IPS DF 19.7 (cell line): ENCODE measurements at regions not wholly inside any gene's neighbourhood (a gene's known extent, or its start where the extent isn't known, plus 50 kb on each side); places are given as distances from the start of the nearest gene placed in this dataset.
A peak's percentile ranks its signal among the peaks of the same experiment; 100 is the strongest.
"Not testable (repeated sequence)": the region's sequence is repeated elsewhere in the genome, so short reads cannot be mapped to it uniquely, and the experiment has no call there.

Experiments used
- DNase-seq: peaks from one replicate; pipeline ENCODE4 v3.0.0-alpha.2; 2013; ENCODE audit warnings: low read depth, low spot score

GRCh38 chr9:115799734-115800133 lies 353.9 kb upstream of the PAPPA start:
- DNase-seq, result no peak

GRCh38 chr9:115804206-115804605 lies 349.4 kb upstream of the PAPPA start:
- DNase-seq, result no peak

- DNase-seq, result no peak
Measured at GRCh38 chr9:115808108-115808507, 345.5 kb upstream of the PAPPA start.

GRCh38 chr9:115808695-115809094 lies 344.9 kb upstream of the PAPPA start:
- DNase-seq, result no peak

GRCh38 chr9:115810166-115810565 lies 343.4 kb upstream of the PAPPA start:
- no peak for DNase-seq

- DNase-seq, result no peak
Measured at GRCh38 chr9:115814081-115814480, 339.5 kb upstream of the PAPPA start.

GRCh38 chr9:115815786-115816185 lies 337.8 kb upstream of the PAPPA start:
- DNase-seq, result no peak

GRCh38 chr9:115818651-115819050 lies 334.9 kb upstream of the PAPPA start:
- not testable (repeated sequence) for DNase-seq

- DNase-seq, result no peak
Measured at GRCh38 chr9:115832031-115832430, 321.6 kb upstream of the PAPPA start.

- no peak for DNase-seq
Measured at GRCh38 chr9:115837618-115838017, 316.0 kb upstream of the PAPPA start.

GRCh38 chr9:115838417-115838816 lies 315.2 kb upstream of the PAPPA start:
- DNase-seq, result peak; percentile 23

- not testable (repeated sequence) for DNase-seq
Measured at GRCh38 chr9:115844433-115844832, 309.2 kb upstream of the PAPPA start.

GRCh38 chr9:115845648-115846312 lies 307.8 kb upstream of the PAPPA start:
- DNase-seq, result no peak

GRCh38 chr9:115847216-115847615 lies 306.4 kb upstream of the PAPPA start:
- DNase-seq, result no peak

GRCh38 chr9:115849679-115850412 lies 303.7 kb upstream of the PAPPA start:
- DNase-seq, result no peak

GRCh38 chr9:115850548-115851304 lies 302.9 kb upstream of the PAPPA start:
- no peak for DNase-seq

- peak; percentile 42 for DNase-seq
Measured at GRCh38 chr9:115855458-115856133, 298.0 kb upstream of the PAPPA start.

GRCh38 chr9:115858421-115858820 lies 295.2 kb upstream of the PAPPA start:
- not testable (repeated sequence) for DNase-seq

GRCh38 chr9:115862021-115862420 lies 291.6 kb upstream of the PAPPA start:
- DNase-seq, result no peak

- DNase-seq, result no peak
Measured at GRCh38 chr9:115864581-115864980, 289.0 kb upstream of the PAPPA start.

- no peak for DNase-seq
Measured at GRCh38 chr9:115867326-115867725, 286.3 kb upstream of the PAPPA start.

GRCh38 chr9:115877852-115878438 lies 275.6 kb upstream of the PAPPA start:
- DNase-seq, result no peak
